Activated T-cell treated with anti-CD3 and anti-CD28 coated beads for 48 hours (primary cell): ENCODE measurements at regions not wholly inside any gene's neighbourhood (a gene's known extent, or its start where the extent isn't known, plus 50 kb on each side); places are given as distances from the start of the nearest gene placed in this dataset.

Experiments used
- DNase-seq: peaks from one replicate; pipeline ENCODE4 v3.0.0-alpha.2; 2020; ENCODE audit warnings: low read depth

GRCh38 chr22:48979482-48979881 lies 848.2 kb downstream of the BRD1 start:
- DNase-seq = no peak

GRCh38 chr22:48976556-48977535 lies 850.8 kb downstream of the BRD1 start:
- no peak for DNase-seq

GRCh38 chr22:48975886-48976285 lies 851.8 kb downstream of the BRD1 start:
- DNase-seq = no peak

GRCh38 chr22:48975316-48975741 lies 852.3 kb downstream of the BRD1 start:
- no peak for DNase-seq

- DNase-seq = no peak
Measured at GRCh38 chr22:48974443-48975315, 853.0 kb downstream of the BRD1 start.

- DNase-seq = no peak
Measured at GRCh38 chr22:48973694-48974041, 854.0 kb downstream of the BRD1 start.

GRCh38 chr22:48972979-48973693 lies 854.5 kb downstream of the BRD1 start:
- DNase-seq = no peak

GRCh38 chr22:48968201-48968959 lies 859.3 kb downstream of the BRD1 start:
- DNase-seq = no peak

GRCh38 chr22:48963405-48963804 lies 864.3 kb downstream of the BRD1 start:
- no peak for DNase-seq

- no peak for DNase-seq
Measured at GRCh38 chr22:48961705-48962104, 866.0 kb downstream of the BRD1 start.

GRCh38 chr22:48960980-48961660 lies 866.6 kb downstream of the BRD1 start:
- DNase-seq = no peak

GRCh38 chr22:48960576-48960975 lies 867.1 kb downstream of the BRD1 start:
- no peak for DNase-seq

GRCh38 chr22:48959496-48959895 lies 868.2 kb downstream of the BRD1 start:
- DNase-seq = no peak

GRCh38 chr22:48957987-48958321 lies 869.7 kb downstream of the BRD1 start:
- no peak for DNase-seq

- no peak for DNase-seq
Measured at GRCh38 chr22:48957311-48957986, 870.2 kb downstream of the BRD1 start.

GRCh38 chr22:48955351-48956311 lies 872.0 kb downstream of the BRD1 start:
- no peak for DNase-seq

GRCh38 chr22:48954781-48955311 lies 872.8 kb downstream of the BRD1 start:
- DNase-seq = no peak

GRCh38 chr22:48953830-48954229 lies 873.8 kb downstream of the BRD1 start:
- DNase-seq = no peak
